ENCODE measurements at regions not wholly inside any gene's neighbourhood (a gene's known extent, or its start where the extent isn't known, plus 50 kb on each side); places are given as distances from the start of the nearest gene placed in this dataset.

DNA sequence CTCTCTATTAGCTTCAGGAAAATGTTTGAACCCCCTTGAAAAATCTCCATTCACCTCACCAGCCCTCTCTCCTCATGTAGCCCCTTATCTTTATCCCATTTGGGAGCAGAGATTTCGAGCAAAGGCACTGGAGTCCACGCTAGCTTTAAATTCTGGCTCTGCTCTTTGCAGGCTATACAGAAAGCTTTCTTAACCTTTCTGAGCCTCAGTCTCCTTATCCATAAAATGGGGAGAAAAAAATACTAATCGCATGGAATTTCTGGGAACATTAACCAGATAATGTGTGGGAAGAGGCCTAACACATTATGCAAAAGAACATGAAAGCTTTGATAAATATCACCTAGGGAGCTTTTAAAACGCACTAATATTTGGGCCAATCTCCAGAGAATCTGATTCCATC is 476.3 kb upstream of the CDH5 start:
- no peak for DNase-seq (ENCODE audit: low read depth)
- TF ChIP-seq, protein P1, sequence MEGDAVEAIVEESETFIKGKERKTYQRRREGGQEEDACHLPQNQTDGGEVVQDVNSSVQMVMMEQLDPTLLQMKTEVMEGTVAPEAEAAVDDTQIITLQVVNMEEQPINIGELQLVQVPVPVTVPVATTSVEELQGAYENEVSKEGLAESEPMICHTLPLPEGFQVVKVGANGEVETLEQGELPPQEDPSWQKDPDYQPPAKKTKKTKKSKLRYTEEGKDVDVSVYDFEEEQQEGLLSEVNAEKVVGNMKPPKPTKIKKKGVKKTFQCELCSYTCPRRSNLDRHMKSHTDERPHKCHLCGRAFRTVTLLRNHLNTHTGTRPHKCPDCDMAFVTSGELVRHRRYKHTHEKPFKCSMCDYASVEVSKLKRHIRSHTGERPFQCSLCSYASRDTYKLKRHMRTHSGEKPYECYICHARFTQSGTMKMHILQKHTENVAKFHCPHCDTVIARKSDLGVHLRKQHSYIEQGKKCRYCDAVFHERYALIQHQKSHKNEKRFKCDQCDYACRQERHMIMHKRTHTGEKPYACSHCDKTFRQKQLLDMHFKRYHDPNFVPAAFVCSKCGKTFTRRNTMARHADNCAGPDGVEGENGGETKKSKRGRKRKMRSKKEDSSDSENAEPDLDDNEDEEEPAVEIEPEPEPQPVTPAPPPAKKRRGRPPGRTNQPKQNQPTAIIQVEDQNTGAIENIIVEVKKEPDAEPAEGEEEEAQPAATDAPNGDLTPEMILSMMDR (IDR thresholded peaks at IDR 0.05; ENCODE audit: low read length, missing control alignments) = no peak
- no peak overlapping the region for H3K4me3 ChIP-seq (replicated peaks; ENCODE audit: low read depth, low read length)

- TF ChIP-seq, protein P1 (IDR thresholded peaks at IDR 0.05; ENCODE audit: low read length, missing control alignments) = no peak
- H3K4me3 ChIP-seq (replicated peaks; ENCODE audit: low read depth, low read length) = no peak overlapping the region
- no peak for DNase-seq (ENCODE audit: low read depth)
These were observed 476.9 kb upstream of the CDH5 start for GRCh38 chr16:65889533-65889966.

GRCh38 chr16:65888201-65888600 is 478.3 kb upstream of the CDH5 start:
- no peak for DNase-seq (ENCODE audit: low read depth)
- TF ChIP-seq, protein P1 (IDR thresholded peaks at IDR 0.05; ENCODE audit: low read length, missing control alignments) = no peak
- no peak overlapping the region for H3K4me3 ChIP-seq (replicated peaks; ENCODE audit: low read depth, low read length)

GRCh38 chr16:65884018-65884417 is 482.5 kb upstream of the CDH5 start:
- H3K4me3 ChIP-seq (replicated peaks; ENCODE audit: low read depth, low read length) = no peak overlapping the region
- no peak for DNase-seq (ENCODE audit: low read depth)
- TF ChIP-seq, protein P1 (IDR thresholded peaks at IDR 0.05; ENCODE audit: low read length, missing control alignments) = no peak

DNA sequence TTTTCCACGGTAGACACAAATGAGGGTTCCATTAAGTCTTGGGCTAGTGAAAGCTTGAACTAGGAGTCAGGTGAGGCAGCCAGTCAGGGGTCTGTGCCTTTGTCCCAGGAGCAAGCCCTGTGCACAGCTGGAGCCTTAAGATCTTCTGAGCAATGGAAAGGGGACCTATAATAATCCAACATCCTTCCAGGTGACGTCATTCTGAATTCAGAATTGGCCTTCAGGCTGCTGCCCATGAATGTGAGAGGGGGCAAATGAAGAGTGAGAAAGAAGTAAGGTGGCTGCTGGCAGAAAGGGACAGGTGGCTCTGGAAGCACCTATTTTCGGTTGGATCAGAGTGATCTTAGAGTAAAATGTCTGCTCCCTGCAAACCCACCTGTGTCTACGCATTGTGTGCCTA is 488.1 kb upstream of the CDH5 start:
- TF ChIP-seq, protein P1 (IDR thresholded peaks at IDR 0.05; ENCODE audit: low read length, missing control alignments) = no peak
- no peak overlapping the region for H3K4me3 ChIP-seq (replicated peaks; ENCODE audit: low read depth, low read length)
- DNase-seq (ENCODE audit: low read depth) = no peak

DNA sequence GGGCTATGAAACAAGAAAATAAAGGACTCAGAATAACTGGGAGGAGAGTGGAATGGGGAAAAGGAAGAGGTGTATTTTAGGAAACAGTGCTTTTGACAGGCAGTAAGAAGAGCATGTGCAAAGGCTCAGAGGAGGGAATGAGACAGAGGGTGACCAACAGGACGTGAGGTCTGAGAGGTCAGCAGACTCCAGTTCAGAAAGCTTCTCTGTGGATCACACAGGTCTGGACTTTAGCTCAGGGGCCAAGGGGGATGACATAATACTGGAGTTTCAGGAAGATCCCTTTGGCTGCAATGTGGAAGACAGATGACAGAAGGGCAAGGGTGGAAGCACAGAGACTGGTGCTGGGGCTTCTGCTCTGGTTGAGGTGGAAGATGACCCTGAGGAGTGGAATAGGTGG is 489.9 kb upstream of the CDH5 start:
- no peak for DNase-seq (ENCODE audit: low read depth)
- H3K4me3 ChIP-seq (replicated peaks; ENCODE audit: low read depth, low read length) = no peak overlapping the region
- TF ChIP-seq, protein P1 (IDR thresholded peaks at IDR 0.05; ENCODE audit: low read length, missing control alignments) = no peak

DNA sequence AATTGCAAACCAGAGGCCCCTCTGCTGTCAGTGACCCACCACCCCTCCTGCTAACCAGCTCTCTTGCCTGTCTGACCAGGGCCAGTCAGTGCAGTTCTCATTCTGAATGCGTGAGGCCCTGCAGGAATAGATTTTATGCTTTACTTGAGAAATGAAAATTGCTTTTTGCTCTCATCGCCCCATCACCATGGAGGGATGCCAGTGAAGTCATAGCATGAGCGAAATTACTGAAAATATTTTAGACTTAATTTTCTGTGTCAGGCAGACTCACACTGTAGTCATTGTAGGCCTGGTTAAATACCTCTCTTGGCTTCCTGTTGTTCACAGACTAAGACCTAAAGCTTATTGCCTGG is 490.5 kb upstream of the CDH5 start:
- TF ChIP-seq, protein P1 (IDR thresholded peaks at IDR 0.05; ENCODE audit: low read length, missing control alignments) = no peak
- no peak for DNase-seq (ENCODE audit: low read depth)
- no peak overlapping the region for H3K4me3 ChIP-seq (replicated peaks; ENCODE audit: low read depth, low read length)
